ENCODE measurements at regions not wholly inside any gene's neighbourhood (a gene's known extent, or its start where the extent isn't known, plus 50 kb on each side); places are given as distances from the start of the nearest gene placed in this dataset.

DNA sequence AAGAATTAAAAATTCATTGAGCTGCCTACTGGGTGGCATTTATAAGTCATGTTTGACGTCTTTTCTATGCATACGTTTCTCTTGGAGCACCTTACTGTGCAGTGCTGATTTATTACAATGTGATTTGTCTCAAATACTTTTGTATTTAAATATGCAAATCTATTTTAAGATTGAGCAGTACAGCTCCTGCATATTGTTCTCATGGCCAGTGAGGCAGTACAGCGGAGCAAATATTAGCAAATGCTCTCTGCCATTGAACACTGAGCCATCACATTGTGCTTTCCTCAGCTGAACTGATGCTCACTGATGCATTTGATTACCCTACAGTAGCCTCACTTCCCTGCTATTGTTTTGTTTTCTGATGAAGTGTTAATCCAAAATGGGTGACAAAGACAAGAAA is 149.6 kb downstream of the HTR1A start:
- no peak for TF ChIP-seq POLR2A (IDR thresholded peaks at IDR 0.05)
- TF ChIP-seq, protein P1, sequence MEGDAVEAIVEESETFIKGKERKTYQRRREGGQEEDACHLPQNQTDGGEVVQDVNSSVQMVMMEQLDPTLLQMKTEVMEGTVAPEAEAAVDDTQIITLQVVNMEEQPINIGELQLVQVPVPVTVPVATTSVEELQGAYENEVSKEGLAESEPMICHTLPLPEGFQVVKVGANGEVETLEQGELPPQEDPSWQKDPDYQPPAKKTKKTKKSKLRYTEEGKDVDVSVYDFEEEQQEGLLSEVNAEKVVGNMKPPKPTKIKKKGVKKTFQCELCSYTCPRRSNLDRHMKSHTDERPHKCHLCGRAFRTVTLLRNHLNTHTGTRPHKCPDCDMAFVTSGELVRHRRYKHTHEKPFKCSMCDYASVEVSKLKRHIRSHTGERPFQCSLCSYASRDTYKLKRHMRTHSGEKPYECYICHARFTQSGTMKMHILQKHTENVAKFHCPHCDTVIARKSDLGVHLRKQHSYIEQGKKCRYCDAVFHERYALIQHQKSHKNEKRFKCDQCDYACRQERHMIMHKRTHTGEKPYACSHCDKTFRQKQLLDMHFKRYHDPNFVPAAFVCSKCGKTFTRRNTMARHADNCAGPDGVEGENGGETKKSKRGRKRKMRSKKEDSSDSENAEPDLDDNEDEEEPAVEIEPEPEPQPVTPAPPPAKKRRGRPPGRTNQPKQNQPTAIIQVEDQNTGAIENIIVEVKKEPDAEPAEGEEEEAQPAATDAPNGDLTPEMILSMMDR (IDR thresholded peaks at IDR 0.05), result no peak
- WGBS, 4 donors, result 79 to 88% (median 85%) methylated on average over 3 of the region's 3 CpGs
- Histone ChIP-seq H3K4me1 (replicated peaks in 1 of 2) (no peaks in the 10 kb centered on the region), H3K27me3 (no peaks in the 10 kb centered on the region), H3K36me3 (replicated peaks in 1 of 2) (no peaks in the 10 kb centered on the region), H3K4me3 (no peak overlapping the region), H3K9me3 (replicated peaks in 1 of 3) (no peaks in the 10 kb centered on the region), H3K27ac (no peak overlapping the region)
- intact Hi-C loops (cut with DNase I), result no loop called here
- no peak for DNase-seq

DNA sequence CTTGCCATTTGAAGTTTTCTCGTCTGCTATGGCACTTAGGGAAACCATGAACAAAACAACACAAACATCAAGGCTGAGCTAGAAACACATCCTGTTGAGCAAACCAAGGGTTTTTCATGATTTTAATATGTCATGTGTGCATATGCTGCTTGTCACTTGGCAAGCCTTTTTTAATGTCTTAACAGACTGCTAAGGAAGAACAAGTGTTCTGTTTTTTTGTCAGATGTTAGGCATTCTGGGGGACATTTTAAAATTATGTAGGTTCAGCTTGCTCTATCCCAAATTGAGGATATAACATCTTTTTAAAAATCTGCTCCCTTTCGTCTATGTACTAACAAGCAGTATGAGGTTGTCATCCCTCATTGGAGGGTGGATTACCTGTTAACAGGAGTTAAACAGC is 150.3 kb downstream of the HTR1A start:
- no peaks in the 10 kb centered on the region for H3K4me1 ChIP-seq (replicated peaks in 1 of 2)
- no peaks in the 10 kb centered on the region for H3K9me3 ChIP-seq (replicated peaks in 1 of 3)
- no peaks in the 10 kb centered on the region for H3K27me3 ChIP-seq
- WGBS, 4 donors, result 50 to 69% (median 61%) methylated on average over 2 of the region's 2 CpGs
- intact Hi-C loops (cut with DNase I), result no loop called here
- no peaks in the 10 kb centered on the region for H3K36me3 ChIP-seq (replicated peaks in 1 of 2)
- no peak overlapping the region for H3K4me3 ChIP-seq
- DNase-seq, result no peak
- H3K27ac ChIP-seq, result no peak overlapping the region
- no peak for TF ChIP-seq POLR2A (IDR thresholded peaks at IDR 0.05)

DNA sequence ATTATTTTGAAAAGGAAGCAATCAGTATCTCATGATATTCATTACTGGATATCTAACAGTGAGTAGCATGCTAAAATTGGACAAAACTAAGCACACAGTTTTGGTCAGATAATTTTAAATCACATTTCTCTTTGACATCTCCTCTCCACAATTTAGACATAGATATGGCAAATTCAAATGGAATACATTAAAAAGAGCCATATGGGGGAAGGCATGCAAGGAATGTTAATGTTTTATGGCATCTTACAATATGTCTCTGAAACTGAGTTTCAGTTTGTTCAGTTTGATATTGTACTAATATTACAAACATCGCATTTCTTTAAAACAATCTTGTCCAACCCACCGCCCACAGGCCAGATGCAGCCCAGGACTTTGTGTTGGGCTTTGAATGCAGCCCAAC is 151.0 kb downstream of the HTR1A start:
- H3K27ac ChIP-seq, result no peak overlapping the region
- H3K9me3 ChIP-seq (replicated peaks in 1 of 3), result no peaks in the 10 kb centered on the region
- intact Hi-C loops (cut with DNase I), result no loop called here
- WGBS, 4 donors, result 66 to 81% (median 77%) methylated on average over 2 of the region's 2 CpGs
- TF ChIP-seq POLR2A (IDR thresholded peaks at IDR 0.05), result no peak
- TF ChIP-seq, protein P1 (IDR thresholded peaks at IDR 0.05), result no peak
- no peaks in the 10 kb centered on the region for H3K36me3 ChIP-seq (replicated peaks in 1 of 2)
- H3K27me3 ChIP-seq, result no peaks in the 10 kb centered on the region
- no peak for DNase-seq
- no peak overlapping the region for H3K4me3 ChIP-seq
- H3K4me1 ChIP-seq (replicated peaks in 1 of 2), result no peaks in the 10 kb centered on the region

DNA sequence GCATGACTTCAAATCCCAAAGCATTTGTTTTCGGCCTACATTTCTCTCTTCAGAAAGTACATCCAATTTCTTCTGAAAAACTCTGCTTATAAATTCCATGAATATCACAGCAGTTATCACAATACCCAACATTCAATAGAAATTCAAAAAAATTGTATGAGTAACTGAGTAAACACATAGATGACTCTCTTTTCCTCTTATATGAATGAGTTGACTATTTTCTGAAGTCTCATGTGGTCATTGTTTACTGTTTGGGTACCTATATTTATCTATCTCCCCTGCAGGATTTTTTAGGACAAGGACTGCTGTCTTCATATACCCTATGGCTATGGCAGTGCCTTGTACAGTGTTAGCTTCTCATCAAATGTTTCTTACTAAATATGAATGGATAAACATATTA is 157.1 kb downstream of the HTR1A start:
- Histone ChIP-seq H3K4me3 (no peak overlapping the region), H3K9me3 (replicated peaks in 1 of 3) (no peaks in the 10 kb centered on the region), H3K36me3 (replicated peaks in 1 of 2) (no peaks in the 10 kb centered on the region), H3K4me1 (replicated peaks in 1 of 2) (no peaks in the 10 kb centered on the region), H3K27ac (no peak overlapping the region), H3K27me3 (no peaks in the 10 kb centered on the region)
- intact Hi-C loops (cut with DNase I), result no loop called here
- TF ChIP-seq, protein P1 (IDR thresholded peaks at IDR 0.05), result no peak
- WGBS, 4 donors, result 52 to 68% (median 64%) methylated on average over 1 of the region's 1 CpG
- DNase-seq, result no peak

DNA sequence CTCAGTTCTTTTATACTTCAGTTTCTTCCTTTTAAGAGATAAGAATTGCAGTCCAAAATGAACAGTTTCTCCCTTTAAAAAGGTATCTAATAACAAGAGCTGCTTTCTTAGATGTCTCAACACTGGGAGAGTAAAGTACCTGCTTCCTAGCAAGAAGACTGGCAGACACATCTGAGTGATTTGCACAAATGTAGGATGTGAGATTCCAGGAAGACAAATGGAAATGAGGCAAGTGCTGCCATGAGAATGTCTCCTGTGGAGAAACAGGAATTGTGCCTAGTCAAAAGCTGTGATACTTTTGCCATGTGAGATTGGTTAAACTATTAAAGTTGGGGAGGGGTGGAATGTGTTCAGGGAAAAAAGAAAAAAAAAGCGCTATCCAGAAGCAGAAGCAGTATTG is 159.1 kb downstream of the HTR1A start:
- Histone ChIP-seq H3K27ac (no peak overlapping the region), H3K4me3 (no peak overlapping the region), H3K36me3 (replicated peaks in 1 of 2) (no peaks in the 10 kb centered on the region), H3K27me3 (no peaks in the 10 kb centered on the region), H3K9me3 (replicated peaks in 1 of 3) (no peaks in the 10 kb centered on the region), H3K4me1 (replicated peaks in 1 of 2) (no peaks in the 10 kb centered on the region)
- TF ChIP-seq POLR2A (IDR thresholded peaks at IDR 0.05), result no peak
- TF ChIP-seq, protein P1 (IDR thresholded peaks at IDR 0.05), result no peak
- 75 to 91% (median 83%) methylated on average over 1 of the region's 1 CpG for WGBS, 4 donors
- intact Hi-C loops (cut with DNase I), result no loop called here
- no peak for DNase-seq
